PC-3 (cell line): ENCODE measurements at regions not wholly inside any gene's neighbourhood (a gene's known extent, or its start where the extent isn't known, plus 50 kb on each side); places are given as distances from the start of the nearest gene placed in this dataset.

Experiments
- EZH2 ChIP-seq: fragments of 300-600 bp; sonication (generic); IDR thresholded peaks from one replicate; pipeline ENCODE4 v1.6.1; 2017; ENCODE audit warnings: antibody characterized with exemption, mild to moderate bottlenecking, low read length; ENCODE audit not compliant: unreplicated experiment
- EZH2phosphoT487 ChIP-seq: fragments of 300-600 bp; sonication (generic); IDR thresholded peaks from 2 replicates; pipeline ENCODE4 v1.6.1; 2018; ENCODE audit warnings: mild to moderate bottlenecking, antibody characterized with exemption, low read length, borderline replicate concordance
- TF ChIP-seq, protein P1 (sequence below): fragments of 300-600 bp; sonication (generic); conservative IDR thresholded peaks from 2 replicates; pipeline ENCODE4 v1.5.1; 2017; ENCODE audit warnings: antibody characterized with exemption, low read depth, mild to moderate bottlenecking, low read length

GRCh38 chr2:16113568-16113967 lies 173.2 kb downstream of the MYCN start:
- TF ChIP-seq, protein P1, sequence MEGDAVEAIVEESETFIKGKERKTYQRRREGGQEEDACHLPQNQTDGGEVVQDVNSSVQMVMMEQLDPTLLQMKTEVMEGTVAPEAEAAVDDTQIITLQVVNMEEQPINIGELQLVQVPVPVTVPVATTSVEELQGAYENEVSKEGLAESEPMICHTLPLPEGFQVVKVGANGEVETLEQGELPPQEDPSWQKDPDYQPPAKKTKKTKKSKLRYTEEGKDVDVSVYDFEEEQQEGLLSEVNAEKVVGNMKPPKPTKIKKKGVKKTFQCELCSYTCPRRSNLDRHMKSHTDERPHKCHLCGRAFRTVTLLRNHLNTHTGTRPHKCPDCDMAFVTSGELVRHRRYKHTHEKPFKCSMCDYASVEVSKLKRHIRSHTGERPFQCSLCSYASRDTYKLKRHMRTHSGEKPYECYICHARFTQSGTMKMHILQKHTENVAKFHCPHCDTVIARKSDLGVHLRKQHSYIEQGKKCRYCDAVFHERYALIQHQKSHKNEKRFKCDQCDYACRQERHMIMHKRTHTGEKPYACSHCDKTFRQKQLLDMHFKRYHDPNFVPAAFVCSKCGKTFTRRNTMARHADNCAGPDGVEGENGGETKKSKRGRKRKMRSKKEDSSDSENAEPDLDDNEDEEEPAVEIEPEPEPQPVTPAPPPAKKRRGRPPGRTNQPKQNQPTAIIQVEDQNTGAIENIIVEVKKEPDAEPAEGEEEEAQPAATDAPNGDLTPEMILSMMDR: no peak
- TF ChIP-seq EZH2 (no peak), EZH2phosphoT487 (no peak)
